Kidney glomerular epithelial cell (primary cell): ENCODE measurements at regions not wholly inside any gene's neighbourhood (a gene's known extent, or its start where the extent isn't known, plus 50 kb on each side); places are given as distances from the start of the nearest gene placed in this dataset.

Experiments used
- DNase-seq: peaks from one replicate; lab custom pipeline; 2025; lab: John Stamatoyannopoulos, UW

DNA sequence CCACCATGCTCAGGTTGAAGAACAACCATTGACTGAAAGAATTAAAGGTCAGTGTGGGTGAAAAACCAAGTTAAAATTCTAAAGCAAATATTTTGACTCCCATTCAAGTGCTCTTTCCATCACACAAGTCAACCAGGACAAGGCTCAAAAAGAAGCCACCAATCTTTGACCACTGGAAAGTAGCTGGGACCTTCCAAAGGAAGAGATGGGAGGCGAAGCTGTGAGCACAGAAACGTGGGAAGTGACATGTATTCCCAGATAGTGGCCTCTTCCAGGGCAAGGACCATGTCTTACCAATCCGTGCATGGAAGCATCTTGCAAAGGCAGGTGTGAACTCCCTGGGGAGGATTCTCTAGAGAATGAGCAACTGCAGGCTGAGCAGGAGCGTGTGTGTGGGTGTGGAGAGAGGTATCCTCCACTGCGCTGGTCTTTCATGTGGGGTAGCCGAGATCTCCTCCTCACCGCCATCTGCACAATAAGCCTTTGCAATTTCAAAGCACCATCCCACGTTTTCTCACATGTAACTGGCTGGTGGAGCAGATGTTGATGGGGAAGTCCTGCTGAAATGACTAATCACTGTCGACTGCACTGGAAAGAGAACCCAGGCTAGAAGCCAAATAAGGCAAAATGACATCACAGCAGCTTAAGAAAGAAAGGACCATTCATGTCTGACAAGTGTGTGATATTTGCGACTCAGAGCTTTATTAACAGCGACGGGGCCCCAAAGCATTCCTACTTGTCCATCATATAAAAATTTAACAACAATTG is 189.4 kb upstream of the RREB1 start:
- DNase-seq = peak; percentile 31

DNA sequence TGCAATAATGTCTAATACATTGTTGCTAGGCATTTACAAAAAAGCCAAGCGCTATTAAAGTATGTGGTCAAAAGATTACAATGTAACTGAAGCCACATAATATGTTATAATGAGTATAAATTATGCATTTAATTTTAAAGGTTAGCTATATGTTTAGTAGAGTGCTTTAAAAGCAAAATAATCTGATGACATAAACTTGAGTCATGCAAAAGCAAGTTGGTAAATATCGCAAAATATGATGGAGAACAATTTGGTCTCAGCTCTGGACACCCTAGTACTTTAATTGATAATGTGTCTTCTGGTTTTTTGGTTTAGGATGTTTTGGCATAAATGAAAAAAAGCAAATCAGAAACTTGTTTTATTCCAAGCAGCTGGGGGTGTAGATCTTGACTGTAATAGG is 188.6 kb upstream of the RREB1 start:
- no peak for DNase-seq

DNA sequence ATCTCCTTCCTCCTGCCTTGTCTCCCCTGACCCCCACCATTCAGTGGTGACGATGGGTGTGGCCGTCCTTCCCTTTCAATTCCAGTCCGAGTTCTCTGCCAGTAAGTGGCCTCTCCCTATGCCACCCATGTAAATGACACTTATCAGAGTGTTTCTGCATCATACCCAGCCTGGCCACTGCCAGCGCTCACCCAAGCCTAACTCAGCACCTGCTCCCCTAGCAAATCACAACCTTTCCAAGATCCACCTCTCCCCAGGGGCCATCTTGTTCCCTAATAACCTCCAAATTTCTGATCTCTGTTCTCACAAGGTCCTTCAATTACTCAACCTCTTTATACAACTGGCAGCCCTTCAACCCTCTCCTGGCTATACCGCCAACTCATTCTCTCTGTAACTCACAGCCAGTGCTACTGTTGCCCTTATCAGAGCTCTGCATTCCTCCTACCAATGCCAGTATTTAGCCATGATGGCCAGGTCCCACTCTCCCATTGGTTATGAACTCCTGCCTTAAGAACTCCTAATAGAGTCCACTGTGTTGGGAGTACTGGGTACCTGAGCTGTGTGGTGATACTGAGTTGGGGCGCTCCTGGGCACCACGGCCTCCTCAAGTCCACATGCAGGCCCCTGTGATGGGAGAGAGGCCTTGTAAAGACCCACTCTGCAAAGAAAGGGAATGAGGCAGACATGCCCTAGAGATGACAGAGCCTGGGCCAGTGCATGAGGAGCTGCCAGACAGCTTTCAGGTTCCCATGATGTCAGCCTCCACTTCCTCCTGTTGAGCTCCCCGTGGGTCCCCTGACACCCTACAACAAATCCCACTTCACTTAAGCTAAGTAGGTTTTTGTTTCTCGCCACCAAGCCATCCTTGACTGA is 187.4 kb upstream of the RREB1 start:
- DNase-seq = no peak

DNA sequence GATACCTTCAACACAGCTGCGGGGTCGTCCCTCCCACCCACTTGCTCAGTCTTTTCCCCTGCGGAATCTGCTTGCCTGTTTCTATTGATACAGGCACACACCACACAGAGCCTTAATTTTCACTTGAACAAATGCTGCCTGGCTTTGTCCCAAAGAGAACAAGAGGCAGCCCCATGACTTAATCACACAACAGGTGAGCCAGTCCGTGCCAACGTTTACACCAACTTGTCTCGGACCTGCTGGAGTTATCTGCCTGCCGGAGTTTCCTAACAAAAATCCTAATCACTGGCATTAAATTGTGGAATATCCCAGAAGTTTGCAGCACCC is 186.8 kb upstream of the RREB1 start:
- no peak for DNase-seq

DNA sequence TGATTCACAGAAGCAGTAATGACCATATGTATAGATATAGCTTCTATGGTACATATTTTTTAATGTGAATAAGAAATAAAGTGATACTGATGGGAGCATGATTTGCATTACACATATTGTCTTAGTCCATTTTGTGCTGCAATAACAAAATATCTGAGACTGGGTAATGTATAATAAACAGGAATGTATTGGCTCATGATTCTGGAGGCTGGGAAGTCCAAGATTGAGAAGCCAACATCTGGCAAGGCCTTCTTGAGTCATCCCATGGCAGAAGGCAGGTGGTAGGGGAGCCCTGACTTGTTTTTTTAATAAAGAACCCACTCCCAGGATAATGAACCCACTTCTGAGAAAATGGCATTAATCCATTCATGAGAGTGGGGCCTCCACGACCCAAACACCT is 185.6 kb upstream of the RREB1 start:
- DNase-seq = no peak

DNA sequence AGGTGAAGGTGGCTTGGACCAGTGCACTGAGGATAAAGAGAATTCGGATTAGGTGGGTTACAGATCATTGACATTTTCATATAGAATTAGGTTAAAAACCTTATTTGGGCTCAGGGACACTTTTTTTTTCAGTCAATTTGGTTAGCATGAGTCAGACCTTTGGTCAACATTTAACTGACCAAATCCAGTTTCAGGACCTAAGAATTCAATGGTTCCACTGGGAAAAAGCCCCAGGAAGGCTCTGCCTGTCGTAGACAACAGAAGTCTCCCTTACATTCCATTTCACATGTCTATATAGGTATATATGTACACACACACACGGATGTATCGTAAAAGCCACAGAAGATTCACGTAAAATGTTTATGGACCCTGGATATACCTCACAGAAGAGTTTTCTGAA is 184.2 kb upstream of the RREB1 start:
- DNase-seq = no peak

DNA sequence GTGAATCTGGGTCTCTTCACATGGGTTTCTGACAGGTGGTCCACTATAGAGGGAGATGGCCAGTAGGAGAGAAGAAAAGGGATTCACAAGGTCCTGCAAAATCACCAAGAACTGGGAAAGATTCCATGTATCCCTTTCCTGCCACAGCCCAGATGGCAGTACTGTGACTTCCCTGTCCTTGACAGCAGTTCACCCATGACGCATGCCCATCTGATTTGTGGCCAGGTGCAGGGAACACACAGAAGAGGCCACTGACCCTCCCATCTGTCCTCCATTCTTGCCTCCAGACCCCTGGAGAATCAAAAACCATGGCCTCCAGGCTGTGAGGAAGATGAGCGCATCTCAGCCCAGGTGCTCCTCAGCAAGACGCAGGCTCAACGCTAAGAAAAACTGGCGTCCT is 183.1 kb upstream of the RREB1 start:
- no peak for DNase-seq

DNA sequence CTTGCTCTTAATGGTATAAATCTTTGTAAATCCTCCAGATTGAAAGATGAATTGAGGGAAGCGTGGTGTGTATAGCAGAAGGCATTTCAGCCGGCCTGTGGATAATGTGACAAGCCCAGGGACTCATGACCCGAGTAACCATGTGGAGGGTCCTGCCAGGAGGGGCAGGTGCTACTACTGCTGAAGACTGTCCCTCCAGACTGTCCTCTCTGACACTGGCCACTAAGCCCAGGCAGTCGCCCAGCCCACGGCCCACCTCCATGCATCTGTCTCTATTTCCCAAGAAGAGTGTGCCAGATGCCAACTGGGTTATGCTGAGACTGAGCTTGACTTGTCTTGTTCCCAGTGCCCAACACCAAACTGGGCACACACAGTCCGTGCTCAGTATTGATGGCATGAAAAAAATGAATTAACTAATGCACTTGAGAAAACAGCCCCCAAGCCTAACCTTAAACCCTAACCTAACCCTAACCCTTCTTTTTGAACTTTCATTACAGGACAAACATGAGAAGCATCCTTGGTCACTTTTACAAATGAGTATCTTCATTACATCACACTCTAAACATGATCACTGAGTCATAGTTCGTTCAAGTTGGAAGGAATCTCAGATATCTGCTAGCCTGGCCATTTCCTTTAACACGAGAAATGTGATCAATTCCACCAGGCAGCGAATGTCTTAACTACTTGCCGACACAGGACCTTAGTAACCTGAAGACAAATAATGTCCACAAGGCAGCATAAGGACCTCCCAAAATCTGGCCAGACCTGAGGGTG is 182.2 kb upstream of the RREB1 start:
- DNase-seq = peak; percentile 16

DNA sequence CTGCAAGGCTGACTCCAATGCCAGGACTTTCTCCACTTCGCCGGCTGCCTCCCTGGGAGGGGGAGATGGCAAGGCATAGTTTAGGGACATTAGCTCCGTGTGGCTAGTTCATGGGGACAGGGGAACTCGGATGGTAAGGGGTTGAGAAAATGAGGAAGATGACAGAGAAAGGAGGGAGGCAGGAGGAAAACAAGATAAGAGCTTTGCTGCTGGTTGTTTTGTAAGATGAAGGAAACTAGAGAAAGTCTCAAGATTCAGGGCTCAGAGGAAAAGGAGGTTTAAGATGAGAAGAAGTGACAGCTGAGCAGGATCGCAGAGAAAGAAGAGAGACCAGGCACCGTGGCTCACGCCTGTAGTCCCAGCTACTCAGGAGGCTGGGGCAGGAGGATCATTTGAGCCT is 180.9 kb upstream of the RREB1 start:
- DNase-seq = no peak

DNA sequence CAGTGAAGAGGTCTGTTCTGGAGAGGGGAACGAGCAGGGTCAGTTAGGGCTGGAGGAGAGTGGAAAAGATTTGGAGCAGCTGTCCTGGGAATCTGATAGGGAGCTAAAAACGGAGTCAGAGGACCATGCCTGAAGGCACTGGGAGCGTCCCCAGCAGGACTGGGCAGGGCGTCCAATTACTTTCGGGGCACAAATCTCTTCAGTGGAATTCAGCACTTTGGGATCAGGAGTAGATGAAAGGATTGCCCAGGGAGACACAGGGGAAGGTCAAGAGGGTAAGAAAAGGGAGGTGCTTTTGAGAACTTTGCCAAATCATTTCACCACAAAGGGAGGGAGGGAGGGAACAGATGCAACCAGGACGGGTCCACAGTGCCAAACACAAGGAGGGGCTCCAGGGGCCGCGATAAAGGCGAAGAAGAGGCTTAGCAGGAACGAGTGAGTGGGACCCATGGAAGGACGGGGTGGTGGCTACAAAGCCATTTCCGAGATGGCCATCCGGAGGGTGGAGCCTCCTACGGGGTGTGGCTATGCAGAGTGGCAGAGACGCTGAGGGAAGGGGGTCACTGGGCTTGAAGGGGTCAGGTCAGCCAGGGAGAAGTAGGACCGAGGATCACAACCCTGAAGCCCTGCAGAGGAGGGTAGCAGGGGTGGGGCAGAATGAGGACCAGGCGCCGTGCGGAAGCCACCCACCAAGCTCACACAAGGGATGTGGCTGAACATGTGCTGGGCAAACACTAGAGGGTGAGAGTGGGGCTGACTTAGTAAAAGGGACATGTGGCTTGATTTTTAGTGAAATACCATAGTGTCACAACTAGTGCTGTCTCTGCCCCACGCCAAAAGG is 180.0 kb upstream of the RREB1 start:
- no peak for DNase-seq

DNA sequence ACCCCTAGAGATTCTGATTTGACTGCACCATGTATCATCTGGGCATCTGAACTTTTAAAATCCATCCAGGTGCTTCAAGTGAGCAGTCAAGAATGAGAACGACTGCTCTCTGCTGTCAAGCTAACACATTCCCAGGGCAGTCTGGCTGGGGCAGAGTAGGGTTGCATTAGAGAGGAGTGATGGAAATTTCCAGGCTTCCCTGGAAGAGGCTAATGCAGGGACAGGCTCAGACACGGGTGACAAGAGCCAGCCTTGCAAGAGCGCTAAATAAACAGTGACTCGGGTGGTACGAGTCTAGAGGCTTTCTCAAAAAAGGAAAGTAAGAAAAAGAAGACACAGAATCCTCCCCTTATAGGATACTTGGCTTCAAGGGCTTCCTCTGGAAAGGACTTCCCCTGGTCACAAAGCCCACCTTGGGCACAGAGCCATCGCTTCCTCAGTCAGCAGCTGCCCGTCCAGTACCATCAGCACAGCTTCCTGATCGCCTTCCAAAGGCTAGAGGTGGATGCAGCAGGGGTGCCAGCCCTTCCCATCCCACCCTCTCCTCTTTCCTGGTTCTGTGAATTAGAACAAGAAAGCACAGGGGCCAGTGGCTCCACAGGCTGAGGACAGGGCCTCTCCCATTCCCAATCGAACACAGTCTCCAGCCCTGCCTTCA is 177.4 kb upstream of the RREB1 start:
- no peak for DNase-seq

DNA sequence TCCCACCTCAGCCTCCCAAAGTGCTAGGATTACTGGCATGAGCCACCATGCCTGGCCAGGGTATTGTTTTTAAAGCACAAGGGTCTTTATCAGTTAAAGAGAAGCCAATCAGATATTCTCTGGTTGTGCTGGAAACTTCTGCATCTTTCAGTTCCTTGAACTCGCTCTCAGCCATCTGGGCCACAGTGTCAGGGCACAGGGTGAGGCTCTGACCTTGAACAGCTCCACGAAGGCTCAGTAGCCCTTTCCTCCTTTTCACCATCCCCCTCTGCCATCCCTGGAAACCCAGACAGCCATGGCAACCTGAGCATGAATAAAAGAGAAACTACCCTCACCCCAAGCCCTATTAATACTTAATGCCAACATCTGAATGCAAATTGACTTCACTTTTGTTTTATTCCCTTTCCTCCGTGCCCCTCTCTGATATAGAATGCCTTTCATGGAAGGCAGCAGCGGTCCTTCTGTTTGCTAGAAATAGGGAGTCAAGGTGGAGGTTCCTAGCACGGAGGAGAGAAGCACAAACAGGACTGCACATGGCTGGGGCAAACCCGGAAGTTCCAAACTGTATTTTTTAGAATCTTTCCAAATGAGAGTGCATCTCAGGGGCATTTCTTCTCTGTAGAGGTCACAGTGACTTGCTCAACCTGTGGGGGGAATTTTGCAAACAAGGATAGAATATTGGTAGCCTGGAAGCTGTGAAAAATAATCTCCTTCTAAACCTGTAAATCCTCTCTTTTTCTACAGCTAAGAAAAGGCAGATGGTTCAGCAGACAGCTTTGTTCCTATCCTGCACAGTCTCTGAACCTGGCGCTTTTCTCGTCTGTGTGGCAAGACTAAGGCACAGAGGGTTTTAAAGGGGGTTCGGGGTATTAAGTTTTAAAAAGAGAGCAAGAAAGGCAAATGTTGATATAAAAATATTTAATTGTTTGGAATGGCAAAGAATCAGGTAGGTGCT is 176.4 kb upstream of the RREB1 start:
- no peak for DNase-seq

DNA sequence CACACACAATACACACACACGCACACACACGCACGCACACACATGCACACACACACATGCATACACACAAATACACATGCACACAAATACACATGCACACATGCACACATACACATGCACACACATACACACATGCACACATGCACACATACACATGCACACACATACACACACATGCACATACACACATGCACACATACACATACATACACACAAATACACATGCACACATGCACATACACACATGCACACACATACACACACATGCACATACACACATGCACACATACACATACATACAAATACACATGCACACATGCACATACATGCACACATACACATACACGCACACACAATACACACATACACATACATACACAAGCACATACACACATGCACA is 175.4 kb upstream of the RREB1 start:
- DNase-seq = no peak

DNA sequence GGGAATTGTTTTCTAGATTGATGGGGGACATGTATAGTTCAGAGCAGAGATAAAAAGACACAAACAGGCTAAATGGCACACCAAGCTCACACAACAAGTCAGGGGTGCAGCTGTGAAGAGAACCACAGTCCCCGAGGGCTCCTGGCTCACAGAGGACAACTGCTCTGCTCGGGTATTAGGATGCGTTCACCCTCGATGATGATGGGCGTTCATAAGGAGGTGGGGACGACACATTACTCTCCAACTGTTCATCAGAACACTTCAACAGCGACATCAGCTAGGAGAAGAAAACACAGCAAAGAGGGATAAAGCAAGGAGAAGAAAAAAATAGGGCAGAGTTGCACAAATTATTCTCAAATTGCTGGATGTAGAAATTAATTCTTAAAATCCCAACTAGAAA is 174.8 kb upstream of the RREB1 start:
- DNase-seq = no peak

DNA sequence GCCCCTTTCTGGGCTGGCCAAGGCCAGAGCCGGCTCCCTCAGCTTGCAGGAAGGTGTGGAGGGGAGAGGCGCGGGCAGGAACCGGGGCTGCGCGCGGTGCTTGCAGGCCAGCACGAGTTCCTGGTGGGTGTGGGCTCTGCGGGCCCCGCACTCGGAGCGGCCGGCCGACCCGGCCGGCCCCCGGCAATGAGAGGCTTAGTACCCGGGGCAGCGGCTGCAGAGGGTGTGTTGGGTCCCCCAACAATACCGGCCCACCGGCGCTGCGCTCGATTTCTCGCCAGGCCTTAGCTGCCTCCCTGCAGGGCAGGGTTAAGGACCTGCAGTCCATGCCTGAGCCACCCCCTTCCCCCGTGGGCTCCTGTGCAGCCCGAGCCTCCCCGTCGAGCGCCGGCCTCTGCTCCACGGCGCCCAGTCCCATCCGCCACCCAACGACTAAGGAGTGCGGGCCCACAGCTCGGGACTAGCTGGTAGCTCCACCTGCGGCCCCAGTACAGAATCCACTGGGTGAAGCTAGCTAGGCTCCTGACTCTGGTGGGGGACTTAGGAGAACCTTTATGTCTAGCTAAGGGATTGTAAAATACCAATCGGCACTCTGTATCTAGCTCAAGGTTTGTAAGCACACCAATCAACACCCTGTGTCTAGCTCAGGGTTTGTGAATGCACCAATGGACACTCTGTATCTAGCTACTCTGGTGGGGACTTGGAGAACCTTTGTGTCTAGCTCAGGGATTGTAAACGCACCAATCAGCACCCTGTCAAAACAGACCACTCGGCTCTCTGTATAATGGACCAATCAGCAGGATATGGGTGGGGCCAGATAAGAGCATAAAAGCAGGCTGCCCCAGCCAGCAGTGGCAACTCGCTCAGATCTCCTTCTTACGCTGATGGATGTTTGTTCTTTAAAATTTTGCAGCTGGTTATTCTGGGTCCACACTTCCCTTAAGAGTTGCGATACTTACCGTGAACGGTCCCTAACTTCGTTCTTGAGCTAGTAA is 167.4 kb upstream of the RREB1 start:
- DNase-seq = no peak

DNA sequence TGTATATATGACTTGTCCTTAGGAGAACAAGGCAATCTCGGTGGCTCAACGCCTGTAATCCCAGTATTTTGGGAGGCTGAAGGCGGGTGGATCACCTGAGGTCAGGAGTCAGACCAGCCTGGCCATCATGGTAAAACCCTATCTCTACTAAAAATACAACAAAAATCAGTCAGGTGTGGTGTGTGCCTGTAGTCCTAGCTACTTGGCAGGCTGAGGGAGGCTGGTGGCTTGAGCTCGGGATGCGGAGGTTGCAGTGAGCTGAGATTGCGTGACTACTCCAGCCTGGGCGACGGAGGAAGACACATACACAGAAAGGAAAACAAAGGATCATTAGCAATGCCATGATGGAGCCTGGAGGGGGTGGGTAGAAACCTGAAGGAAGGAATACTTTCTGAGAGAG is 166.6 kb upstream of the RREB1 start:
- DNase-seq = no peak

DNA sequence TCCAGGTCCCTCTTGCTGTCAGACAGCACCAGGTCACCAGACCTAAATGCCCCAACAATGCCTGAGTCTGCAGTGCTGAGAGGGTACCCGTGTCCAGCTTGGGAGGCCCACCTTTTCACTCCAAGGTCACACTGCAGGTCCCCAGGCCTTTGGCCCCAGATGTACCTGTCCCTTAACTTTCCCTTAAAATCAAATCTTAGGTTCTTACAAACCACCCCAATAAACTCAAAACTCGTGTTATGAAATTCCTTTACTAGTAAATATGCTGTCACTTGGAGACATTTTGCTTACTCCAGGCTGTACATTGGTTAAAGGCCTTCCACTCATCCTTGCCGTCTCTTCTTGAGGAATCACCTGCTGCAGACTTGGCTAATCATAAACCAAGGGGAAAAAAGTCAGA is 165.7 kb upstream of the RREB1 start:
- DNase-seq = no peak

DNA sequence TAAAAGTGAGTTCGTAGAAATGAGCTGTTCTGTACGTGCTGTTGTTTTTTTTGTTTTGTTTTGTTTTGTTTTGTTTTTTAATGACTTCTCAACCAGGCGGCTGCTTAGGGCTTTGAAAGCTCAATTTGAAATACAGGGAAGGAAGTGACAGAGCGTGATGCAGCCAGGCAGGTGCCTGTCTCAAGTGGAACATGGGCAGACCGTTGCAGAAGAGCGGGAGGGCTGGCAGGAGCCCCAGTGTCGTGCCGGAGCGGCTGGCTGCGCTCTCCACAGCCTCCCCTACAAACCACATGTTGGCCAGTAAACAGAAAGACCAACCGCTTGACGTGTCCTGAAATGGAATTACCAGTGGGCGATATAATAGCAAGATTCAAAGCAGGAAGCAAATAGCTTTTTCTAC is 164.9 kb upstream of the RREB1 start:
- peak; percentile 12 for DNase-seq

DNA sequence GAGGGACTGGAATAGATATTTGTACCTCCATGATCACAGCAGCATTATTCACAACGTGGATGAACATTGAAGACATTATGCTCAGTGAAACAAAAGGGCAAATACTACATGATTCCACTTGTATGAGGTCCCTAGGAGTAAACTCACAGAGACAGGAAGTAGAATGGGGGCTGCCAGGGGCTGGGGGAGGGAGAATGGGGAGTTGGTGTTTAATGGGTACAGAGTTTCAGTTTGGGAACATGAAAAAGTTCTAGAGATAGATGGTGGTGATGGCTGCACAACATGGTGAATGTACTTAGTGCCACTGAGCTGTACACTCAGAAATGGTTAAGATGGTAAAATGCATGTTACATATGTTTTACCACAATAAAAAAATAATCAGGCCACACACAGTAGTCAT is 164.3 kb upstream of the RREB1 start:
- no peak for DNase-seq
